ENCODE measurements at regions not wholly inside any gene's neighbourhood (a gene's known extent, or its start where the extent isn't known, plus 50 kb on each side); places are given as distances from the start of the nearest gene placed in this dataset.
A peak's percentile ranks its signal among the peaks of the same experiment; 100 is the strongest.

GRCh38 chr17:6011206-6011605 is 59.0 kb upstream of the WSCD1 start (continued):
- TF ChIP-seq AFF4 (CRISPR knock-in tag; IDR thresholded peaks at IDR 0.05; ENCODE audit: borderline replicate concordance): no peak
- no peak for TF ChIP-seq NR2C2 (CRISPR knock-in tag; IDR thresholded peaks at IDR 0.05)
- no peak for TF ChIP-seq ZNF317 (CRISPR knock-in tag; IDR thresholded peaks at IDR 0.05; ENCODE audit: borderline replicate concordance, low read depth)
- no peak for TF ChIP-seq SOX15 (CRISPR knock-in tag; IDR thresholded peaks at IDR 0.05)
- no peak for TF ChIP-seq FOXK1 (CRISPR knock-in tag; IDR thresholded peaks at IDR 0.05)
- TF ChIP-seq ZNF396 (CRISPR knock-in tag; IDR thresholded peaks at IDR 0.05; ENCODE audit: borderline replicate concordance): no peak
- no peak for TF ChIP-seq HMGXB4 (CRISPR knock-in tag; IDR thresholded peaks at IDR 0.05)
- TF ChIP-seq GABPB1 (CRISPR knock-in tag; IDR thresholded peaks at IDR 0.05): no peak
- no peak for TF ChIP-seq CREB1 (CRISPR knock-in tag; IDR thresholded peaks at IDR 0.05)

GRCh38 chr17:6018788-6019187 is 51.4 kb upstream of the WSCD1 start:
- ATAC-seq (peak; percentile 47; the same call in 1 of the 2 replicates), DNase-seq (ENCODE audit: low spot score) (no peak)
- POLR2A ChIA-PET: interaction anchor here (0.7 kb wide), 1 partner anchor 24 kb away, joined by 3 read pairs; no protein-coding TSS in a partner anchor
- Mint-ChIP-seq H3K9me3 (peaks cover 4% of the 10 kb centered on the region; the same call in 1 of the 2 replicates), H3K4me1 (peaks cover 18% of the 10 kb centered on the region), H3K27me3 (ENCODE audit: low read depth) (no peaks in the 10 kb centered on the region), H3K36me3 (no peaks in the 10 kb centered on the region), H3K27ac (no peak overlapping the region), H3K4me3 (no peak overlapping the region)
- TF ChIP-seq MAX (CRISPR knock-in tag; IDR thresholded peaks at IDR 0.05) (no peak), USF2 (CRISPR knock-in tag; IDR thresholded peaks at IDR 0.05) (no peak), ELF4 (CRISPR knock-in tag; IDR thresholded peaks at IDR 0.05; ENCODE audit: low read depth) (no peak), NFYB (CRISPR knock-in tag; conservative IDR thresholded peaks at IDR 0.05; ENCODE audit: low read depth) (no peak), MYBL2 (CRISPR knock-in tag; IDR thresholded peaks at IDR 0.05) (no peak), SP1 (CRISPR knock-in tag; conservative IDR thresholded peaks at IDR 0.05) (no peak)
- CTCF ChIA-PET: interaction anchor here (0.8 to 1.1 kb wide), 2 partner anchors 180 to 225 kb away, joined by 3 to 4 read pairs; no protein-coding TSS in a partner anchor

GRCh38 chr17:6019959-6020358 is 50.2 kb upstream of the WSCD1 start:
- no peak for ATAC-seq
- H3K9me3 Mint-ChIP-seq: peaks cover 8% of the 10 kb centered on the region
- H3K36me3 Mint-ChIP-seq: no peaks in the 10 kb centered on the region
- peaks cover 18% of the 10 kb centered on the region for H3K4me1 Mint-ChIP-seq
- ChIA-PET POLR2A (no interaction called here), CTCF (no interaction called here)
- DNase-seq (ENCODE audit: low spot score): no peak
- no peak overlapping the region for H3K27ac Mint-ChIP-seq
- H3K4me3 Mint-ChIP-seq: no peak overlapping the region
- H3K27me3 Mint-ChIP-seq (ENCODE audit: low read depth): no peaks in the 10 kb centered on the region
- TF ChIP-seq GRHL2 (CRISPR knock-in tag; IDR thresholded peaks at IDR 0.05; ENCODE audit: insufficient replicate concordance, severe bottlenecking) (no peak), SP1 (CRISPR knock-in tag; conservative IDR thresholded peaks at IDR 0.05) (no peak), KAT7 (CRISPR knock-in tag; IDR thresholded peaks at IDR 0.05; ENCODE audit: borderline replicate concordance) (no peak), ZNF532 (CRISPR knock-in tag; IDR thresholded peaks at IDR 0.05; ENCODE audit: borderline replicate concordance) (no peak), TCF7 (CRISPR knock-in tag; IDR thresholded peaks at IDR 0.05; ENCODE audit: low read depth) (no peak)
